GM06990 (cell line): ENCODE measurements at regions not wholly inside any gene's neighbourhood (a gene's known extent, or its start where the extent isn't known, plus 50 kb on each side); places are given as distances from the start of the nearest gene placed in this dataset.

ENCODE experiments used
- DNase-seq: peaks from one replicate; pipeline ENCODE4 v3.0.0-alpha.2; 2011; ENCODE audit not compliant: insufficient read length; ENCODE audit errors: extremely low read depth
- H3K27me3 ChIP-seq: replicated peaks from 2 replicates; pipeline ENCODE4 v1.6.0; 2011; ENCODE audit warnings: low read length; ENCODE audit not compliant: control insufficient read depth, insufficient read depth
- H3K36me3 ChIP-seq: 2 replicates; pipeline ENCODE4 v1.5.1; 2011; ENCODE audit warnings: low read length; ENCODE audit not compliant: control insufficient read depth, insufficient read depth
- H3K4me3 ChIP-seq: replicated peaks from 2 replicates; pipeline ENCODE4 v1.5.1; 2011; ENCODE audit warnings: low read depth, mild to moderate bottlenecking, control low read depth, low read length
- CTCF ChIP-seq: IDR thresholded peaks from 2 replicates; pipeline ENCODE4 v1.5.1; 2011; ENCODE audit warnings: low read length, control low read depth, mild to moderate bottlenecking, inconsistent platforms; ENCODE audit not compliant: insufficient read depth, poor library complexity, severe bottlenecking

DNA sequence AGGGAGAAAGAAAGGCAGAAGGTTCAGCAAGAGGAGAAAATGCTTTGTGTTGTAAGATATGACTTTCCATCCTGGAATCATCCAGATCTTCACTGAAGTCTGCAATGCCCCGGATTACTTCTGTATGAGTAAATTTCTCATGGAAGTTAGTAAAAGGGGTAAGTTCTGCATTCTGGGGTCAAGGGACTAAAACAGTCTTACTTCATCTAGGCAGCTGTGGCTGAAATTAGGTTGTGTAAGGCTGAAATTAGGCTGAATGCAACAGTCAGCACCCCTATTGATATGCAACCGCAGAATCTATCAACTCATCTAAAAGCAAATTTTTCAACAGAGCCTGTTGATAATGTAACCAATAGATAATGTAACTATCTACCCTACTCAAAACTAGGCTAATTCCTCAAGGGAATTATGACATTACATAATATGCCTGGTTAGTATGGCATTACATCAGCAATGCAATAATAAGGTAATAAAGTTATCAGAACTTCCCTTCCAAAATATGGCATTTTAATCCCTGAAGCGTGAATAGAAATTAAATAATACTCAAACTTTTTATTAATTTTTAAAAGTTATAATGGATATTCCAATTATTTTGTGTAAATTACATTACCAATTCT lies 671.7 kb upstream of the CITED2 start:
- Histone ChIP-seq H3K4me3 (no peak overlapping the region), H3K36me3 (no peaks in the 10 kb centered on the region), H3K27me3 (no peaks in the 10 kb centered on the region)
- no peak for TF ChIP-seq CTCF
- no peak for DNase-seq

DNA sequence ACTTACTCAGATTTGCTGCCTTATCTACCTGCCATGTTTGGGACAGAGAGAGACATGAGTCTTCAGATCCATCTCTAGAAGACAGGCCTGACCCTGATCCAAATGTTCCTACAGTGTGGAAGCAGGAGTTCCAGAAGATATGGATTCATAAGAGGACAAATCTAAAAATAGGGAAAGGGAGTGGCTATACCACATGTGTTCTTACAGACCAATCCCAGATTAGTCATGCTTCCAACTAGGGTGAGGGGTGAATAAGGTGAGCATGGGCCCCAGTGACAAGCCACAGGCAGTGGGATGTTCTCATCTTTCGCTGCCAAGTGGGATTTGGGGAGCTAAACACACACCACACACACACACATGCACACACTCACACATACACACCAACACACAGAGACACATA lies 670.7 kb upstream of the CITED2 start:
- H3K36me3 ChIP-seq = no peaks in the 10 kb centered on the region
- H3K4me3 ChIP-seq = no peak overlapping the region
- no peak for DNase-seq
- no peaks in the 10 kb centered on the region for H3K27me3 ChIP-seq
- no peak for TF ChIP-seq CTCF

DNA sequence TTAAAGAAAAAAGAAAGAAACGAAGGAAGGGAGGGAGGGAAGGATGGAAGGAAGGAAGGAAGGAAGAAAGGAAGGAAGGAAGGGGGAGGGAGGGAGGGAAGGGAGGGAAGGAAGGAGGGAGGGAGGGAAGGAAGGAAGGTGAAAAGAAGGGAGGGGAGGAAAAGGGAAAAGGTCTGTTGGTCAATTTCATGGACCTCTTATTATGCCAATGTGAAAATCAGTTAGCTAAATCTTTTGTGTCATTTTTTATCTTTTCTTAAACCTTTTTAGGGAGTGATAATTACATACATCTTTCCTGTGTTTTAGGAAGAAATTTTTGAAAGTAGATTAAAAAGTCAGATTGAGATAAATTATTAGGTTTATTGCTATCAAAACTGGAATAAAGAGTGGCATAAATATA lies 670.2 kb upstream of the CITED2 start:
- TF ChIP-seq CTCF = no peak
- DNase-seq = no peak
- no peaks in the 10 kb centered on the region for H3K27me3 ChIP-seq
- no peaks in the 10 kb centered on the region for H3K36me3 ChIP-seq
- H3K4me3 ChIP-seq = no peak overlapping the region

- Histone ChIP-seq H3K27me3 (no peaks in the 10 kb centered on the region), H3K36me3 (no peaks in the 10 kb centered on the region), H3K4me3 (no peak overlapping the region)
- no peak for TF ChIP-seq CTCF
- DNase-seq = no peak
Observed at GRCh38 chr6:140043762-140044378, 669.4 kb upstream of the CITED2 start.

DNA sequence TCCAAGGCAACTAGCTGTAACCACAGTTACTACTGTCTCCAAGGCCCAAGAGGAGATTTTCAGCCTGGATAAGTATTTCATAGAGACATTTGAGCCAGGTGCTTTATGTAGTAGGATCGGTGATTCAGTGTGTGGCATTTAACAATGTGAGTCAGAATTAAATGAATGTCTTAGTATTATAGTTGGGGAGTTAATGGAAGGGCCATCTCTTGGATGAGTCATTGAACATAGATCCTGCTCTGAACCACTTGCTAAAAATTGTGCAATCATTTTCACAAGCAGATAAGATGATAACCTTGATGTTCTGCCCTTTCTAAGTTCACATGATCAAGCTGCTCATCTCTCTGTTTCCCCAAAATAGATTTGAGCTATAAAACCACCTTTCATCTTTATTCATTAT lies 668.9 kb upstream of the CITED2 start:
- Histone ChIP-seq H3K36me3 (no peaks in the 10 kb centered on the region), H3K4me3 (no peak overlapping the region), H3K27me3 (no peaks in the 10 kb centered on the region)
- DNase-seq = no peak
- TF ChIP-seq CTCF = no peak
